Peyer's patch (tissue), 4 donors: ENCODE measurements at regions not wholly inside any gene's neighbourhood (a gene's known extent, or its start where the extent isn't known, plus 50 kb on each side); places are given as distances from the start of the nearest gene placed in this dataset.

Experiments
- DNase-seq, 3 donors: peaks; one replicate each; pipeline ENCODE4 v3.0.0-alpha.2; 2017 to 2019
- H3K27ac ChIP-seq, 4 donors: fragments of 200-600 bp; sonication (generic); one replicate each; pipeline ENCODE4 v1.5.1; 2016 to 2019
- H3K27me3 ChIP-seq, 2 donors: fragments of 200-600 bp; sonication (generic); one replicate each; pipeline ENCODE4 v1.5.1; 2019
- H3K36me3 ChIP-seq, 3 donors: fragments of 200-600 bp; sonication (generic); one replicate each; pipeline ENCODE4 v1.5.1; 2016 to 2019
- H3K4me1 ChIP-seq, 4 donors: fragments of 200-600 bp; sonication (generic); one replicate each; pipeline ENCODE4 v1.5.1; 2016 to 2019
- H3K4me3 ChIP-seq, 4 donors: fragments of 200-600 bp; sonication (generic); 1 replicate in 3 of 4; 2 replicates in 1 of 4; pipeline ENCODE4 v1.5.1; 2016 to 2019; ENCODE audit warnings: mild to moderate bottlenecking in 1 of 4
- H3K9me3 ChIP-seq, 4 donors: fragments of 200-600 bp; sonication (generic); one replicate each; pipeline ENCODE4 v1.5.1; 2016 to 2019; ENCODE audit warnings: mild to moderate bottlenecking in 1 of 4
- CTCF ChIP-seq, 6 experiments: fragments of 450-650 bp in 4 of 6; fragments of 200-600 bp in 2 of 6; sonication (generic) in 1 of 6; IDR thresholded peaks; one replicate each; pipeline ENCODE4 v1.5.1; 2017 to 2019; ENCODE audit warnings: antibody characterized with exemption in 6 of 6, mild to moderate bottlenecking in 3 of 6, moderate library complexity in 1 of 6
- POLR2A ChIP-seq, 2 donors: fragments of 450-650 bp; IDR thresholded peaks; one replicate each; pipeline ENCODE4 v1.5.1; 2017; ENCODE audit warnings: antibody characterized with exemption in 2 of 2, mild to moderate bottlenecking in 2 of 2, moderate library complexity in 2 of 2

DNA sequence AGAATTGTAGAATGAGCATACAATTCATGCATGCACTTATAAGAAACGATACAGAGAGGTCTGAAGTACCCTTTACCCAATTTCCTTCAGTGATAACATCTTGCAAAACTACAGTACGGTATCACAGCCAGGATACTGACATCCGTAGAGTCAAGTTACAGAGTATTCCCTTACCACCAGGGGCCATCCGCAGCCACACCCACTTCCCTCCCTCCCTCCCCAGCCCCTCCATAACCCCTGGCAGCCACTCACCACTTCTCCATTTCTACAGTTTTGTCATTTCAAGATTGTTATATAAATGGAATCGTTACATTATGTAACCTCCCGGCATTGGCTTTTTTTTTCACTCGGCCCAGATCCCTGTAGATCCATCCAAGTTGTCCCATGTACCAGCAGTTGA, 113.6 kb upstream of the RET start:
- Histone ChIP-seq H3K9me3 (no peaks in the 10 kb centered on the region), H3K27me3 (no peaks in the 10 kb centered on the region), H3K27ac (no peak overlapping the region), H3K4me1 (no peaks in the 10 kb centered on the region), H3K4me3 (no peak overlapping the region), H3K36me3 (no peaks in the 10 kb centered on the region)
- no peak for DNase-seq
- TF ChIP-seq CTCF (IDR thresholded peaks at IDR 0.05) (no peak), POLR2A (IDR thresholded peaks at IDR 0.05) (no peak)

DNA sequence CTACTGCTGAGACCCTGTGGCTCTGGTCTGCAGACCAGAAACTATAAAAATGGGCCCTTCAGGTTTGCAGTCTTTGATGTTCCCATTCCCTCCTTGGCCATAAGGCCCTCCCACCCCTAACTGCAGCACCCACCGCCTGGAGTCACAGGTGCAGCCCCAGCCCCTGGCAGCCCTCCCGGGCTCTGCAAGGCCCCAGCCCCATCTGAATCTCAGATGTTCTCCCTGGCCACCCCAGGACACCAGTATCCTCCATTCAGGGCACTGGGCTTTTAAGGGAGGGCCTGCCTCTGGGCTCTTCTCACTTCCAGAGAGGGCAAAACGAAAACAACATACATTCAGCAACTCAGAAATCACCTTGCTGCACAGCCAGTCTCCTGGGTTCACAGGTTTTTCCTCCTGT, 107.7 kb upstream of the RET start:
- Histone ChIP-seq H3K27ac (no peak overlapping the region), H3K27me3 (no peaks in the 10 kb centered on the region), H3K9me3 (no peaks in the 10 kb centered on the region), H3K4me1 (no peaks in the 10 kb centered on the region), H3K36me3 (no peaks in the 10 kb centered on the region), H3K4me3 (no peak overlapping the region)
- TF ChIP-seq CTCF (IDR thresholded peaks at IDR 0.05) (no peak), POLR2A (IDR thresholded peaks at IDR 0.05) (no peak)
- no peak for DNase-seq

DNA sequence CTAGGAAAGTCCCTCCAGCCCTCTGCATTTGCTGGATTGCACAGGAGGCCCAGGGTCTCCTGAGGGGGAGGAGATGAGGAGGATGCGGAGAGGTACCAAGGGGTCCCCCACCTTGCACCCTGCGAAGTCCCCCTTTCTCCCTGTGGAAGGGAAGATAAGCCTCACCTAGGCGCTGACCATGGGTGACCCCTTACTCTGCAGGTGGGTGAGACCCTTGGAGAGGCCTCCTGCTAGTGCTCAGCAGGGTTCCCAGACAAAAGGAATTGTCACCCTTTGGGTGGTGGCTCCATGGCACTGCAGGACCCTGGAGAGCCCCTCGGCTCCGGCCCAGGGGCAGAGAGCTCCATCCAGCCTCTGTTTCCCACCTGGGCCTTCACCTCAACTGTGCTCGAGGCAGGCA, 107.0 kb upstream of the RET start:
- Histone ChIP-seq H3K4me1 (no peaks in the 10 kb centered on the region), H3K36me3 (no peaks in the 10 kb centered on the region), H3K4me3 (no peak overlapping the region), H3K9me3 (no peaks in the 10 kb centered on the region), H3K27ac (no peak overlapping the region), H3K27me3 (no peaks in the 10 kb centered on the region)
- TF ChIP-seq CTCF (IDR thresholded peaks at IDR 0.05) (no peak), POLR2A (IDR thresholded peaks at IDR 0.05) (no peak)
- no peak for DNase-seq

GRCh38 chr10:42970451-42971250, 106.2 kb upstream of the RET start:
- H3K36me3 ChIP-seq, result no peaks in the 10 kb centered on the region
- no peak overlapping the region for H3K4me3 ChIP-seq
- DNase-seq, result peak in 2 of 3 donors; percentile 29 to 40
- no peaks in the 10 kb centered on the region for H3K27me3 ChIP-seq
- no peaks in the 10 kb centered on the region for H3K4me1 ChIP-seq
- no peak for TF ChIP-seq POLR2A (IDR thresholded peaks at IDR 0.05)
- TF ChIP-seq CTCF (IDR thresholded peaks at IDR 0.05), result no peak
- no peaks in the 10 kb centered on the region for H3K9me3 ChIP-seq
- no peak overlapping the region for H3K27ac ChIP-seq

- DNase-seq, result no peak
- Histone ChIP-seq H3K4me3 (no peak overlapping the region), H3K4me1 (no peaks in the 10 kb centered on the region), H3K27ac (no peak overlapping the region), H3K9me3 (no peaks in the 10 kb centered on the region), H3K36me3 (no peaks in the 10 kb centered on the region), H3K27me3 (no peaks in the 10 kb centered on the region)
- TF ChIP-seq POLR2A (IDR thresholded peaks at IDR 0.05), result no peak
- no peak for TF ChIP-seq CTCF (IDR thresholded peaks at IDR 0.05)
Observed at GRCh38 chr10:42971251-42971599, 105.6 kb upstream of the RET start.

- Histone ChIP-seq H3K27ac (no peak overlapping the region), H3K4me3 (no peak overlapping the region), H3K9me3 (no peaks in the 10 kb centered on the region), H3K4me1 (no peaks in the 10 kb centered on the region), H3K27me3 (no peaks in the 10 kb centered on the region), H3K36me3 (no peaks in the 10 kb centered on the region)
- no peak for DNase-seq
- TF ChIP-seq CTCF (IDR thresholded peaks at IDR 0.05) (no peak), POLR2A (IDR thresholded peaks at IDR 0.05) (no peak)
Observed at GRCh38 chr10:42972946-42973345, 103.9 kb upstream of the RET start.
